HG03565 (cell line): ENCODE measurements at regions not wholly inside any gene's neighbourhood (a gene's known extent, or its start where the extent isn't known, plus 50 kb on each side); places are given as distances from the start of the nearest gene placed in this dataset.
A peak's percentile ranks its signal among the peaks of the same experiment; 100 is the strongest.

Experiments used
- ATAC-seq: cut with Tn5 transposase; IDR thresholded peaks from one replicate; pipeline ENCODE4 v1.9.1; 2021; ENCODE audit warnings: mild to moderate bottlenecking, moderate library complexity; ENCODE audit not compliant: unreplicated experiment

DNA sequence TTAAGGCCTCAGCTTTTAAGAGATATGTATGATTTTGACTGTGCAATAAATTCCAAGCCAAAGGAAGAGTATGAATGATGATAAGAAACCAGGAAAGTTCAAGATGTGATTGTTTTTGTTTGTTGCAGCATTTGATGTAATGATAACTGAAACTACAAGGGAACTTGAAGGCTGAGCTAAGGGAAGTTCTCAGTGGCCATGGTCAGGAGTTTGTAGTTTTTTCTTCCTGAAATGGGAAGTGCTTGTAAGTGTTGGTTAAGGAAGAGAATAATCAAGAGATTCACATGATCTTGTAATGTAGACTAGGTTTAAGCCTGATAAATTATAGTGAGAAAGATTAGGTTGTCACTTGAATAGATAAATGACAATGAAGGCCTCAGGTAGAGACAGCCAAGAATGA lies 53.4 kb downstream of the PTCHD4 start:
- ATAC-seq: no peak

DNA sequence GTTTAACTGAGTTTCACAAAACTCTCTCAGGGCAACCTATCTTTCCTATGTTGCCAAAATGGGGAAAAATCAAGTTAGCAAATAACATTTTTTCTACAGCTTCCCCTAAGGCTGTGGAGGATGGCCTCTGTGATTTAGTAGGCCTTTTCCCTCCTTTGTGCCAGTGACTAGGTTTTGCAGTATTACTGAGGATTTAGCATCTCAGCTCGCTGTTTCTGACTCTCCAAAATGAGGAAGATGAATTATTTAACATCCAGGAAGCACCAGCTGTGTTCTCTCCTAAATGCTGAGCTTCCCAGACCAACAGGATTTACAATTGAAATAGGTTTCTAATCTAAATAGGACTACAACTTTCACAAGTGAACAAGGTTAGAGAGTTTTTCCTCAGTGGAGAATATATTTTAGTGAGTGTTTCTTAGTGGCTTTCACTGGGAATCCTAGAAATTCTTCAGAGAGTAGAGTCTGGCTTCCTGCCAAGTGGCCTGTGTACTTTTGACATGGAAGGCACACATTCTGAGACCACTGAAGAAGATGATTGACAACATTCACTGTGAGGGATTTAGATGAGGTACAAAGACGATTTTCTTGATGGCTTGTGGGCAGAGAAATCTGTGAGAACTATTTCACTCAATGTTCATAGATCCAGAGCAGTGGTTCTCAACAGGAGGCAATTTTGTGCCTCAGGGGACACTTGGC lies 62.4 kb downstream of the PTCHD4 start:
- ATAC-seq: no peak

DNA sequence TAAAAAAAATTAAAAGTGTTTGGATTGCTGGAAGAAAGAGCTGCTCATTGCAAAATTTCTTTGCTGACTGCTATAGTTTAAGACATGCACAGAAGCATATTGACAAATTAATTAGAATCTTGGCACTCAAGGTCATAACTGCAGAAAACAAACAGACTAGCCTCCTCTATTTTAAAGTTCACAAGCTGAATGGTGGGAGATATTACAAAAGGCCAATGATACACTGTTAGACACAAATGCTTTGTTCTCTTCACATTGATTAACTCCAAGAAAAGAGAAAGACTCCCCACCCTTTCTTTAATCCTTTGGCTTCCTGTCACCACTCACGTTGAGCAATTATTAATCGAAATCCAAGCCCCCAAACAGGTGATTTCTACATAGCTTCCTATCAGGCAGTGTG lies 69.1 kb downstream of the PTCHD4 start:
- no peak for ATAC-seq

DNA sequence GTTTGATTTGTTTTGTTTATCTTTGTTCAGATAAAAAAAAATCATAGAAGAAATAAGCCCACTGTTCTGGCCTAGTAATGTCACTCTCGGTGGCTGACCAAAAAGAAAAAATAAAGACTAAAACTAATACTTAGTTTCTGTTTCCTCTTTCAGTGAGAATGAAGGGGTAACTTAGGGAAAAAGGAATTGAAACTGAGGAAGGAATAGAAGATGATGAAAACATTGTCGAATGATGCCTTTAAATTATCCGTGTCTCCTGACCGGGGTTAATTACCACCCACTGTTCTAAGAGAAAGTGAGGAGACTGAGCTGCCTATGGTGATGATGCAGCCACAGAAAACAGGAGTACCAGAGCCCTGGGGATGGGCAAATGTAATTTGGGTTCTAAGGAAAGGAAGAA lies 73.1 kb downstream of the PTCHD4 start:
- ATAC-seq: no peak

DNA sequence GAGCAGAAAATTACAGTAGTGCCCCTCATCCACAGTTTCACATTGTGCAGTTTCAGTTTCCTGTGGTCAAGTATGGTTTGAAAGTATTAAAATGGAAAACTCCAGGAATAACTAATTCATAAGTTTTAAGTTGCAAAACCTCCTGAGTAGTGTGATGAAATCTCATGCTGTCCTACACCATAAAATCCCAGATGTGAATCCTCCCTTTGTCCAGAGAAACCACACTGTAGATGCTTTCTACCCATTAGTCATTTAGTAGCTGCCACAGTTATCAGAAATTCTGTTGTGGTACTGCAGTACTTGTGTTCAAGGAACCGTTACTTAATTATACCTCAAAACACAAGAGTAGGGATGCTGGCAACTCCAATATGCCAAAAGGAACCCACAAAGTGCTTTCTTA lies 74.7 kb downstream of the PTCHD4 start:
- ATAC-seq: no peak

DNA sequence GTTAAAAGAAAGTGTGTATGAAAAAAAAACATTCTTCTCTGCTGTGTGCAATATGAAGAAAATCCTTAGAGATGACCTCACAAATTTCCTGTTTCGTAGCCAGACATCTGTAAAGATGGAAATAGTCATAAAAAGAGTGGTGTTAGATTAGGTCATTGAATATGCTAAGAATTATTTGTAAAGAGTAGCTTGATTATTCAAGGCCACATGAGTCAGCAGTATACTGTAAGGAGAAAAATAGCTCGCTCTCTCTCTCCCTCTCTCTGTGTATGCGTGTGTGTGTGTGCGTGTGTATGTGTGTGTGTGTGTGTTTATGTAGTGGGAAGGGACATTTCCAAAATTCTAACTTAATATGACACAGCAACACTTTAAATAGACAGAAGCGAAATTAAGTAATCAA lies 78.8 kb downstream of the PTCHD4 start:
- ATAC-seq: no peak

DNA sequence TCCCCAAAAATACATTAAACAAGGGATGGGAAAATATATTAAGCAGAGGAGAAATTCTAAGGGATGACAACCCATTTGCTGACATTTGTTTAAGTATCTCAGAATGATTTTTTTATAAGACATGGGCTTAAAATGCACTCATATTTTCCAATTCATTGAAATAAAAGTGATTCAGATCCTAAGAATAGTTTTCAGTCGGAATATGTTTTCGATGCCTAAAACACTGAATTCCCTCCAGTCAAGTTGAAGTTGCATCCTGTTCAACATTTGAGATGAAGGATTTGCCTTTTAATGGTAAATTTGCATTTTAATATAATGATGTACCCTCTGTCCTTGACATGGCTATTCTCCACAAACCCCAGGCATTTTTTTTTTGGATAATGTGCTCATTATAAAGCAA lies 79.3 kb downstream of the PTCHD4 start:
- no peak for ATAC-seq

DNA sequence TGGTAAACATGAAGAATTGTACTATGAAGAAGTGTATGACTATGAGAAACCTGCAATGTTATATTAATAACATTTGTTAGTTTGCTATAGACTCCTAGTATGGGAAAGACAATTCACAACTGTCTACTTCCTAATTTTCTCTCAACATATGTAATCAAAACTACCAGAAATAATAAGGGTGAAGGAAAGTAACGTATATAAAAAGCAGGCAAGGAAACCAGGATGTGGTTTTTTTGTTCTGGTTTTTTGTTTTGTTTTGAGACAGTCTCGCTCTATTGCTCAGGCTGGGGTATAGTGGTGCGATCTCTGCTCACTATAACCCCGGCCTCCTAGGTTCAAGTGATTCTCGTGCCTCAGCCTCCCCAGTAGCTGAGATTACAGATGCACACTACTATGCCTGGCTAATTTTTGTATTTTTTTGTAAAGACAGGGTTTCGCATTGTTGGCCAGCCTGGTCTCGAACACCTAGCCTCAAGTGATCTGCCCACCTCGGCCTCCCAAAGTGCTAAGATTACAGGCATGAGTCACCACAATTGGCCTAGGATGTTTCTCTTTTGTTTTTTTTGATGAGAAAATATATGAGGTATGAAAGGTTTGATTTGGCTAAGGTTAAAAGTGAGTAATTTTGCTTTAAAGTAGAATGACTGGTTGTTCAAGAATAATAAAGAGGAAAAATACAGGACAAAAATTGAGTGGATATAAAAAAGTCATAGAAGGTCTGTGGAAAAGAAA lies 83.1 kb downstream of the PTCHD4 start:
- ATAC-seq: peak; percentile 78

DNA sequence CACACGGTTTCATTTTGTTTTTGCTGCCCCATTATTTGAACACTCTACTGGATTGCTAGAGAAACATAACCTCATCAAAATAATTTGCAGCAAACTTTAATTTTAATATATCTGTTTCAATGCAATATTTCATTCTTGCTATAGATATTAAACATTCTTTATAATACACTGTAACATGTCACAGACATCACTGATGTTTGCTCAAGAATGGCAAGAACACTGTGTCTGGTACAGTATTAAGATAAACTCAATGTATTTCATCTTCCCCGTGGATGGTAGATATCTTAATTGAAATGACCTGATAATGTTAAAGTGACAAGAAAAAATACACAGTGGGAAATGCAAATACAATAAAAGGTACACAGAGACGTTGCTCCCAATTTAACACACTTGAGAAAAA lies 86.0 kb downstream of the PTCHD4 start:
- ATAC-seq: no peak

DNA sequence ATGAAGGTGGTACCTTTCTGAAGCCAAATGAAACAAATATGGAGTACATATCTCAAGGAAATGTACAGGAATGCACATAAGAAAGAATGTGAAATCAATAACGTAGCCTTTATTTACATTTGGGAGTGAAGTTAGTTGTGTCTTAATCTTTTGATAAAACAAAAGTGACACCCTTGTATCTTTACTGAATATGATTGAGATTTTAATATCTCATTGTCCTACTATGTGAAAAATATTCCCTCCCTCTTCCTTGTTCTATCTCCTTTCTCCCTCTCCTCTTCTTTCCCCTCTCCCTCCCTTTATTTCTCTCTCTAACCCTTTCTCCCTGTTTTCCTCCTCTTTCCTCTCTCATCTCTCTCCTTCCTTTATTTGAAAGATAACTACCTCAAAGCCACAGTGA lies 89.1 kb downstream of the PTCHD4 start:
- ATAC-seq: no peak

DNA sequence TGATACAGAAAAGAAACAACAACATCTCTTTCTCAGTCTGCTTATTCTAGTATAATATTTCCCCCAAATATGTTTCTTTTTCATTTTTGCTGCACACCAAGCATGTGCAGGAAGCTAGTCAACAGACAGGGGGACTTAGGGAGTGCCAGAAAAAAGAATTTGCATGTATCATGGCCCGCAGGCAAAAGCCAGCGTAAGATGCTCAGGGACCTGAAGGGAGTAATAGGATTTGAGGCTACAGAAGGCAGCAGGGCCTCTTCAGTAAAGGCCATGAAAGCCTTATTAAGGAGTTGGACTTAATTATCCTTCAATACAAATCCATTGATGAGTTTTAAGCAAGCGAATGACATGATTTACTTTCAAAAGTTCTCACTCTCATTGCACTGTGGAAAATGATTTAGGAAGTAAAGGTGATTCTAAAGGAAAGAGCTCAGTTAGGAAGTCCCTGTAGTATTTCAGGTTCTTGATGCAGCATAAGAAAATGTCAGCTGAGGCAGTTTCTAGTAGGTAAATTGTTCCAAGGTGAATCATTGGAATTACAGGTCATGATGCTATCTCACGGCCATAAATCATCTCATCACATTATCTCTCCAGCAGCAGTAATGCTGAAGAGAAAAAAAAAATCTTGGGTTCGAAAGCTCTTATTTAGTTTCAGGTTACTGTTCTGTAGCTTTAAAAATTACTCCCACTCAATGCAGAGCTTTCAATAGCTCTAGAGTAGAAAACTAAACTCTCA lies 94.8 kb downstream of the PTCHD4 start:
- no peak for ATAC-seq

DNA sequence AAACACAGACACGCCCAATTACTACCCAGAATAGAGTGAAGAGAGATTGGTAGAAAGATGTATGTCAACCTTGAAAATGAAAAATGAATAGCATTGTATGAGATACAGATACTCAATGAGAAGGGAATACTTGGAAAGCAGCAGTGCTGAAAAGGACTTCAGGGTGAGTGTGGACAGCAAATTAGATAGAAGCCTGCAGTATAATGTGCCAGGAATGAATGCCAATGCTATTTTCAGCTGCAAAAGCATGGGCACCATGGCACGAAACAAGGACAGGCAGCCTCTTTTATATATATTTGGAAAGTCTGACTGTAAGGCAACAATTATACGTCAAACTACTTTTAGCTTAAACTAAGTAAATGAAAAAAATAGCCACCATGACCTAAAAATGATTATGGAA lies 118.2 kb downstream of the PTCHD4 start:
- ATAC-seq: no peak

DNA sequence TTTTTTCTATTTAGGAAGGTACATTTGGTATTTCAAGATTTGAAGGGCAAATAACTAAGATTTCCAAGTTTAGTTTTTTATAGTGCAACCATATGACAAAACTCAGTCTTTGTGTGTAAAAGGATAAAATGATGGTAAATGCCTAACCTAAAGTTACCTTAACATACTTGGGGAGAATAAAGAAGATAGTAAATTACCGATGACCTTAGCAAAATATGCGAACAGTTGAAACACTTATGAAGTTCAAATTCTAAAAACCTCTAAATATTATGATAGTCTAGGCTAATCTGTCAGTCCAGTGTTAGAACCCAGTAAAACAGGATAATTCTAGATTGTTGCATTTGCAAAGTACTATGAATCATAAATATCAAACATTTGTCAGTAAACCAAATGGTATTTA lies 127.5 kb downstream of the PTCHD4 start:
- no peak for ATAC-seq

DNA sequence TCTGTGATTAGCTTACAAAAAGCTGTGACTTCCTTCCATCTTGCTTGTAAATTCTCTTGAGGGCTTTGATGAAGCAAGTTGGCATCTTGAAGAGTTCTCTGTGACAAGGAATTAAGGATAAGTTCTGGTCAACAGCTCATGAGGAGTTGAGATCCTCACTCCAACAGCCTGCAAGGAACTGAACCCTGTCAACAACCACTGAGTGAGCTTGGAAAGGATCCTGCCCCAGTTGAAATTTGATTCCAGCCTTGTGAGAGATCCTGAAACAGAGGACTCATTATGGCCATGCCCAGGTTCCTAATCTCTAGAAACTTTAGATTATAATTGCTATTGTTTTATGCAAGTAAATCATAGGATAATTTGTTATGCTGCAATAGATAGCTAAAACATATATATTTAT lies 133.7 kb downstream of the PTCHD4 start:
- no peak for ATAC-seq

DNA sequence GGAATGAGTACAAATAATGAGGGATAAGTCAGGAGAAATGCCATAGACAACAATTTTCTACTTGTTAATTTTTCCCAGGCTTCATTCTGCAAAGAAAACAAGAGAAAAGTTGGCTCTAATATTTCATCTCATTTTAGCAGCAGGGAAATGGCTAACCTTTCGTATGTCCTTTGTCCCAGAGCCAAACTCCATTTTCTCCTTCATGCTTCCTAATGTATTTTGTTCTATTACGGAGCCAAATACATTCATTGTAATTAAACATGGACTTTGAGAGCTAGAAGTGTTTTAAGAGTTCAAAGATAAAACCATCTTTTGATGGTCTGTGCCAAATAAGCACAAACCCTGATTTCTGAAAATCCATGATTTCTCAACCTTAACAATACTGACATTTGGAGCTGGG lies 136.9 kb downstream of the PTCHD4 start:
- no peak for ATAC-seq

DNA sequence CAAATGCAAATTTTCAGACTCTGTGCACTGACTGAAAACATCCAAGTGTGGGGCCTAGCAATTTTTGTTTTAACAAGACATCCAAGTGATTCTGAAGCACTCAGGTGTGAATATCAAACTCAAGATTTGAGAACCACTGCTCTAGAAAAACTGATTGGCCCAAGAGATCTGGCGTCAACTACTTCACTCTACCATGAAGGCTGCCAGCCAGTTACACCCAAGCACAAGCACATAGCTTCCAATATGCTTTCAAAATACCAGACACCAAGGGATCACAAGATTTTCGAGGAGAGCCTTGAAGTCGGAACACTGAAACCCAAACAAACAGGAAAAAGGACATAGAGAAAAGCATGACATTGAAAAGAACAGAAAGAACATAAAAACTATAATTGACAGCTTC lies 140.2 kb downstream of the PTCHD4 start:
- no peak for ATAC-seq

DNA sequence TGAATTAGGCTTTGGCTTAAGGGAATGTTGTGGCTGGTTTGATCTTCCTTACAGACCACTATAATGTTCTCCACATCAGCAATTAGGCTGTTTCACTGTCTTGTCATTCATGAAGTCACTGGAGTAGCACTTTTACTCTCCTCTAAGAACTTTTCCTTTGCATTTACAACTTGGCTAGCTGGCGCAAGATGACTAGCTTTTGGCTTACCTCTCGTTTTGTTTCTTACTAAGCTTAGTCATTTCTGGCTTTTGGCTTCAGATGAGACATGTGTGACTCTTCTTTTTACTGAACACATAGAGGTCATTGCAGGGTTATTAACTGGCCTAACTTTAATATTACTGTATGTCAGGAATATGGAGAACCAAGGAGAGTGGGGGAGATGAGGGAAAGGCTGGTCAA lies 143.2 kb downstream of the PTCHD4 start:
- peak; percentile 80 for ATAC-seq

DNA sequence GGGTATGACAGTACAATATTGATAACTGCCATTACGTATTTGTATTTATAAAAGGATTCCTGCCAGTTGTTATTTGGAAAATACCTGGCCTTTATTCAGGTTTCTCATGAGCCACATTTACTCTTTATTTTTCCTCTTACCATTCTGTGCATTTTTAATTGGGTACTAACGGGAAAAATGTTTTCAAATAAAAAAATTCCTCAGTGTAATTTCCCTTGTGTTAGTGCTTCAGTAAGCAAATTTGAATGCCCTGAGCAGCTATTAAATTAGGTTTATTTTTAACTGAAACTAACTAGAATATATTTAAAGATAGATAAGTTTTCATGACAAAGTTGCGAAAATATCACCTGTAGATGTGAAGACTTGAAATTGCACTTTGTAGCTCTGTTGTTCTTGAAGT lies 146.0 kb downstream of the PTCHD4 start:
- no peak for ATAC-seq

DNA sequence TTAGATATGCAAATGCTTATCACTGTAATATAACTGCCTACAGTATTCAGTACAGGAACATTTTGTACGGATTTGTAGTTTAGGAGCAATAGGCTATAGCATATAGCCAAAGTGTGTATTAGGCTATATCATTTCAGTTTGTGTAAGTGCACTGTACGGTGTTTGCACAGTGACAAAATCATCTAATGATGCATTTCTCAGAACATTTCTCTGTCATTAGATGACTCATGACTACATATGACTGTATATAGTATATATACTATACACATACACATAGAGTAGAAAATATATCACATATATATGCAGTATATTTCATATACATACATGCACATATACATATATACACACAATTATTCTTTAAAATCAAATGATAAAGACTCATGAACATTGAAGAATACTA lies 158.4 kb downstream of the PTCHD4 start:
- ATAC-seq: no peak

DNA sequence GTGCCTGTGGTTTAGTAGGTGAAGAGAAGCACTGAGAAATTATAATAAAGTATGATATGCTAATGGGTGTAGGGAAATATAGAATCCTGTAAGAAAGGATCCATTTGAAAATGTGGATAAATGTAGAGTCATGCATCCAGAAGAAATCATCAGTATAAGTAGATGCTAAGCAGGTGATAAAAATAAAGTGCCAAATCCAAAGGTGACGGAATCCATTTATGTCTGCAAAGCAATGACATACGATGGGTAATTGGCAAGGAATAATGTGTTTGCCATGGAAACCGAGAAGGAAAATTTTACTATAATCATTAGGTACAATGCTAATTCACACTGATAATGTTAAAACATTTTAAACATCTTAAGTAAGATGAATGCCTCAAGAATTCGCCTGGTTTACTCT lies 163.0 kb downstream of the OPN5 start:
- ATAC-seq: no peak

DNA sequence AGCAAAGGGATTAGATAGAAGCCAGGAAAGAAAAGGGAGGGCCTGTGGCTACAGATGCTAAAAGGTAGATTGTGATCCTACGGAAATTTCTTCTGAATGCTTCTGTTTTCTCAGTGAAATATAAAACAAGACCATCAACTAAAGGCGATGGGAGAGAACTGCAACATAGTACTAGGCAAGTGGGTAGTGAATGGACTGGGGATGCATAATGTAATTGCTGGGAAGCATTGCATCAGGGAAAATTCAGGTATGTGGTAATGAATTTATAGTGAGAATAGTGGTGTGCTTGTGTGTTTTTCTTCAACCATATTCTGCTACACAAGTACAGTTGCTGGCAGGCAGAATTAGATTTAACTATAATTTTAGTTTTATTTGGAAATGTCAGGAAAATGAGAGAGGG lies 156.6 kb downstream of the OPN5 start:
- ATAC-seq: no peak

DNA sequence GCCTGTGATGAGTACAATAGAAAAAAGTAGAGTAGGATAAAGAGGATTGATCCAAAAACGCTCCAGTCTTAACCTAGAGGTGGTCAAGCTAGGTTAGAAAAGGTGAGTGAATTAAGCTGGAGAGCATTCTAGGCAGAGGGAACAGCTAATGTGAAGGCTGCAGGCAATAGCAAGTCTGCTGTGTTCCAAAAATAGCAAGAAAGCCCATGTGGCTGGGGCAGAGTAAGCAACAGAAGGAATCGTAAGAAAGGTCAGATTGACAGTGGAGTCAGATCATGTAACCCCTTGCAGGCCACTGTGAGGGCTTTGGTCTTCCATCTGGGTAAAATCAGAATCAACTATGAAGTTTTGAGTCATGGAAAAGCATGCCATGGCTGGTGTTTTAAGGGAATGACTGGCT lies 155.0 kb downstream of the OPN5 start:
- ATAC-seq: no peak
